NCI-H2107 (cell line): ENCODE measurements at regions not wholly inside any gene's neighbourhood (a gene's known extent, or its start where the extent isn't known, plus 50 kb on each side); places are given as distances from the start of the nearest gene placed in this dataset.

Experiments used
- DNase-seq: peaks from one replicate; lab custom pipeline; 2025; lab: John Stamatoyannopoulos, UW

DNA sequence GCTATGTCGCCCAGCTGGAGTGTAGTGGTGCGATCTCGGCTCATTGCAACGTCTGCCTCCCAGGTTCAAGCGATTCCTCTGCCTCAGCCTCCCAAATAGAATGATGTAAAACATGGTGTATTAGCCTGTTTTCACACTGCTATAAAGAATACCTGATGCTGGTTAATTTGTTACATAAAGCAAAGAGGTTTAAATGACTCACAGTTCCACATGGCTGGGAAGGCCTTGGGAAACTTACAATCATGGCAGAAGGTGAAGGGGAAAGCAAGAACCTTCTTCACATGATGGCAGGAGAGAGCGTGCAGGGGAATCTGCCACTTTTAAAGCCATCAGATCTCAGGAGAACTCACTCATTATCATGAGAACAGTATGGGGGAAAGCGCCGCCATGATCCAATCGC lies 1191.8 kb downstream of the ARAP2 start:
- DNase-seq = no peak

DNA sequence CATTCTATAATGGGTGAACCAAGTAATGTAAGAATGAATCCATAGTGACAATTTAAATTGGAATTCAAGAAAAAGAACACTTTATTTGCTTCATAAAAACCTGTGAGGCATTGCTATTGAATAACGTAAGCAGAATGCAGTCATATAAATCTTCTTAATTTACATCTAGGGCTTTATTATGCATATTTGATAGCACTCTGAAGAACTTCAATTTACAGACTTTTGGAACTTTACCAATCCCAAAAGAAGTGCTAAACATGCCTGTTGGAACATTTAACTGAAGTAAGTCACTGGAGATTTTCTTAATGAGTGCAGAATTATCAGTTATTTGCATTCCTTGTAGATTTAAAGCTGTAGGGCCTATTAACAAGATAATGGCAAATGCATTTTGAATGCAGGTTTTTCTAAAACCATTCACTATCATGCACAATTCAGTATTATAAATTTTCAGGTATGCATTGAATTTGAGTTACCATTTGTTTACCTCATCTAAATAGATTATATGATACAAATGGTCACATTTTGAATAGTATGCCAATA lies 1181.2 kb downstream of the ARAP2 start:
- no peak for DNase-seq

DNA sequence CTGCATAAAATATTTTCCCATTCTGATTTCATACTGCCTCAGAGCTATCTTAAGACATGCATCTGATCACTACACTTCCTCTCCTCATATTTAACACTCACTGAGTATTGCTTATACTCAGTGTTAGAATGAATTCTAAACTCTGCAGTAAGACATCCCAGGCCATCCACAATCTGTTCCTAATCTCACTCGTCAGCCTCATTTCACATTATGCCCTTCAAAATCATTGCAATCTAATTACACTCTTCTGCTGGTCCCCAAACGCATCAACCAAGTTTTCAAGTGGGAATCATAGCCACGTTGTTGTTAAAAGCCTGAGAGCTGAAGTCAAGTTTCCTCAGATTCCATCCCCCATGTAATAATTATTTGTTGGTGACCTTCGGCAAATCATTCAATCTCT lies 1177.9 kb downstream of the ARAP2 start:
- no peak for DNase-seq

DNA sequence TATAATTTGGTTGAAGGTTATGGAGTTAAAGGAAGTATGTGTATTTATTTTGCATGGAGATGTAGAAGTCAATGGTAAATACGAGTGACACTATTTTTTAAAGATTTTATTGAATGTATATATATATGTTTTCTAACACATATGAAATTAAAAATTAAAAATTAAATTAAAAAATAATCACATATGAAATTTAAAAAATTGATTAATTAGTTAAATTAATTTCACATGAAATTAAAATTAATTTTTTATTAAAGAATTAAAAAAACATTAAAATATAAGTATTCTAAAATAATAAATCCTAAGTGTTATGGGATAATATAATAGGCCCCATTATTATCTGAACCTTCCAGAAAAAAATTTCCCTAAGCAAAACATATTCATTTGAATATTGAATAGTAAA lies 1163.5 kb downstream of the ARAP2 start:
- DNase-seq = no peak

DNA sequence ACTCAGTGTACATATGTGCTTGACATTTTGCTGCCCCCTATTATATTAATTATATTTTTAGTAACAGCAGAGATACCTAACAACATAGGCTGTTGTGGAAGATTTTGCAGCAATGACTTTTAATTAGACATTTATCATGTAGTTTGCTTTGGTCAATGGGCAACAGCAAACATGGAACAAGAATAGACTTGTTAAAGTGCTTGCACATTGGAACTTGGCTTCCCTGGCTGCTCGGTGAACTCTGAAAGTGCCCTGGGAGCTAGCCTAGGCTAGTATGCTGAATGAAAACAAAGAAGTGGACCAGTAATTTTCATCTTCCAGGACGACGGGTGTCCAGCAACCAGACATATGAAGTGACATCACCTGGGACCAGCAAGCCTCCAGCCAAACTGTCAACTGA lies 1157.1 kb downstream of the ARAP2 start:
- DNase-seq = no peak

DNA sequence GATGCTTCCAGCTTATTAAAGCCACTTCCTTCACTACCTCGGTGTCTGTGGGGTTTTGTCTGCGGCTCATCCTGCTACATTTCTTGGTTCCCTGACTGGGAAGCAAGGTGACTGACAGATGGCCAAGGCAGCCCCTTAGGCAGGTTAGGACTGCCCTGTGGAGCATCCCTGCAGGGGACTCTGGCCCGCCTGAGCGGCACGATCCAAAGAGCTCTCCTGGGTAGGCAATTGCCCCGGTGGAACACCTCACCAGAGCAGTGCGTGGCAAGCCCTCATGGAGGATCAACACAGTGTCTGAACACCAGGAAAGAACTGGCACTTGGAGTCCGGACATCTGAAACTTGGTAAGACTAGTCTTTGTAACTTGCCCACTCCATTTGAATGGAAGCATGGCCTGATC lies 1143.4 kb downstream of the ARAP2 start:
- no peak for DNase-seq

DNA sequence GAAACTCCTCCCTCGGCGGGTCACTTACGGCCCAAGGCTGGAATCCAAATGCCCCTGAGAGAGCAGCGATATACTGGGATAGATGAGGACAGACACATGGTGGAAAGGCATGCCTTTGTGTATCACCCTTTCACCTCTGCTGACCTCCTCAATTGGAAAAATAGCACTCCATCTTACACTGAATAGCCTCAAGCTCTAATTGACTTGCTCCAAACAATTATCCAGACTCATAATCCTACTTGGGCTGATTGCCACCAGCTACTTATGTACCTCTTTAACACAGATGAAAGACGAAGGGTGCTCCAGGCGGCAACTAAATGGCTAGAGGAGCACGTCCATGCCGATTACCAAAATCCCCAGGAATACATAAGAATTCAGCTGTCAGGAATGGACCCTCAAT lies 1142.2 kb downstream of the ARAP2 start:
- no peak for DNase-seq

DNA sequence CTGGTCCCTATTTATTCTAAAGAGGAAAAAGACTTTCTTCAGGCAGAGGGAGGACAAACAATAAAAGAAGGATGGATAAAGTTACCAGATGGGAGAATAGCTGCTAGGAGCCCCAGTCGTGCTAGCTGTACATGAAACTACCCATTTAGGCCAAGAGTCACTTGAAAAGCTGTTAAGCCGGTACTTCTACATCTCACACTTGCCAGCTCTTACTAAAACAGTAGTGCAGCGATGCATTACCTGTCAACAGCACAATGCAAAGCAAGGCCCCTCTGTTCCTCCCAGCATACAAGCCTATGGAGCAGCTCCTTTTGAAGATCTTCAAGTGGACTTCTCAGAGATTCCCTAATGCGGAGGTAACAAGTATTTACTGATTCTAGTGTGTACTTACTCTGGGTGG lies 1138.8 kb downstream of the ARAP2 start:
- peak; percentile 38 for DNase-seq

DNA sequence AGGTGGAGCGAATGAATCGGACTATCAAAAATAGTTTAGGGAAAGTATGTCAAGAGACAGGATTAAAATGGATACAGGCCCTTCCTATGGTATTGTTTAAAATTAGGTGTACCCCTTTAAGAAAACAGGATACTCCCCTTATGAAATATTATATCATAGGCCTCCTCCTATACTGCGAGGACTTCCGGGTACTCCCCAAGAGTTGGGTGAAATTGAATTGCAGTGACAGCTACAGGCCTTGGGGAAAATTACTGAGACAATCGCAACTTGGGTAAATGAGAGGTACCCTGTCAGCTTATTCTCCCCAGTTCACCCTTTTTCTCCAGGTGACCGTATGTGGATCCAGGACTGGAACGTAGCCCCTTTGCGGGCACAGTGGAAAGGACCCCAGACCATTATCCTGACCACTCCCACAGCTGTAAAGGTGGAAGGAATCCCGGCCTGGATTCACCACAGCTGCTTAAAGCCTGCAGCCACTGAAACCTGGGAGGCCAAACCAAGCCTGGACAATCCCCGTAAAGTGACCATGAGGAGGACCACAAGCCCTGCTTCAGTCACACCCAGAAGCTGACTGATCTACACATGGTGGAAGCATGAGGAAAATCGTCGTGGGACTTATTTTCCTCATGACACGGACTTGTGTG lies 1138.1 kb downstream of the ARAP2 start:
- DNase-seq = no peak

DNA sequence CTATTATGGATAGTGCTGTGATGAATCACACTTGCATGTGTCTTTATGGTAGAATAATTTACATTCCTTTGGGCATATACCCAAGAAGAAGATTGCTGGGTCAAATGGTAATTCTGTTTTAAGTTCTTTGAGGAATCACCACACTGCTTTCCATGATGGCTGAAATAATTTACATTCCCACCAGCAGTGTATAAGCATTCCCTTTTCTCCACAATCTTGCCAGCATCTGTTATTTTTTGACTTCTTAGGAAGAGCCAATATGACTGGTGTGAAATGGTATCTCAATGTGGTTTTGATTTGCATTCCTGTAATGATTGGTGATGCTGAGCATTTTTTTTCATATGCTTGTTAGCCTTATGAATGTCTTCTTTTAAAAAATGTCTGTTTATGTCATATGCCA lies 1120.2 kb downstream of the ARAP2 start:
- no peak for DNase-seq

DNA sequence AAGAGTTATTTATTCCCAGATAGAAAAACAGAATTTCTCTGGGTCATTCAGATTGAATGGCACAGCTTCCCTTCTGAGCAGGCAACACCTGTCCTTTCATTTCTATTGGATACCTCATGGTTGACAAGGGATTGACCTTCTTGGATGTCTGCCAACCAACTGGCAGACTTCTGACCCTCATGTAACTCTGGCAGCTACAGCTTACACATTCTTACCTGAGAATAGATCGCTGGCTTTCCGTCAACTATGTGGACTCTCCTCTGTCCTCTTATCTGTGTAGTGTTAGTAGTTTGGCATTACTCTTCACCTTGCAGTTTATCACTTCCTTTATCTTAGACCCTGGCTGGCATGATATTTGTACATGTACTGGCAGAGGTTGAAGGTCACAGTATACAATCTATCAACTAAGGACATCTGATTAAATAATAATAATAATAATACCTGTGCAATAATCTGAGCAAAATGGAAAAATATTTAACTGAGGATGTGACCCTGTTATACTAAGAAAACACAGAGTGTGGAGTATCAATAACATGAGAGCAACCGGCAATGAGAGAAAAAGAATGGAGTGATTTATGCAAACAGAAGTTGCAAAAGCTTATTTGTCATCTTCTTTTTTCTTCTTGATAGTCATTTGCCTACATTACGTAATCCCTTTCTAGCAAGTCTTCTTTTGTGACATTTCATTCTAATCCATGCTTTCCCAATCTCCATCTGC lies 1118.2 kb downstream of the ARAP2 start:
- DNase-seq = no peak

DNA sequence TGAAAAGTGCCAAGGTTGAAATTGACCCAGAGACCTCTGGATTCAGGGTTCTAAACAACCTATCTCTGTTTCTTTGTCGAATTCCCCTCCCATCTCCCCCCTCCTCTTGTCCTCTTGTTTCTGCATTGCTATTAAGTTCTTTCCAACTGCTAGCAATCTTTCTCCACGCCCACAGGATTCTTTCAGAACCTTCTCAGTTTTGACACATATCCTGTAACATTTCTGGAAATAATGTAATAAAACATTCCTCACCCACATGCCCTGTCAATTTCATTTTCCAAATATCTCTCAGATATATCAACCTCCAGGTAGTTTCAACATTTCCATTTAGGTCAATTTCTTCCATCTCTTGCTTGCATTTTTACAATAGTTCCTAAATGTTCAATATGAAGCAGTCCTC lies 1105.9 kb downstream of the ARAP2 start:
- DNase-seq = no peak

DNA sequence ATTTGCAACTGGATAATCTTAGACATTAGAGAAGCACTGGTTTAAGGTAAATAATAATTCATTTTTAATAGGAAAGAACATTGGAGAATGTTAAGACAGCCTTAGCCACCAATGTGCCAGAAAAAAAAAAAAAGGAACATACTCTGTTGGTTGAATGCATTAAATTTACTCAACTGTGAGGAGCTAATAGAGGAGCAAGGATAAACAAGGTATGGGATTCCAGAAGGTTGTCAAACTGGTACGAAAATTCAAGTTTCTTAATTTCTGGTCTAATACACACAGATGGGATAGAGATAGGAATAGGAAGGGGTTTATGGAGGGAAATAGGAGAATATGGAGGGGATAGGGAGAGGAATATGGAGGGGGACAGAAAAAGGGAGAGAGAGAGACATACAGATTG lies 1096.6 kb downstream of the ARAP2 start:
- no peak for DNase-seq

DNA sequence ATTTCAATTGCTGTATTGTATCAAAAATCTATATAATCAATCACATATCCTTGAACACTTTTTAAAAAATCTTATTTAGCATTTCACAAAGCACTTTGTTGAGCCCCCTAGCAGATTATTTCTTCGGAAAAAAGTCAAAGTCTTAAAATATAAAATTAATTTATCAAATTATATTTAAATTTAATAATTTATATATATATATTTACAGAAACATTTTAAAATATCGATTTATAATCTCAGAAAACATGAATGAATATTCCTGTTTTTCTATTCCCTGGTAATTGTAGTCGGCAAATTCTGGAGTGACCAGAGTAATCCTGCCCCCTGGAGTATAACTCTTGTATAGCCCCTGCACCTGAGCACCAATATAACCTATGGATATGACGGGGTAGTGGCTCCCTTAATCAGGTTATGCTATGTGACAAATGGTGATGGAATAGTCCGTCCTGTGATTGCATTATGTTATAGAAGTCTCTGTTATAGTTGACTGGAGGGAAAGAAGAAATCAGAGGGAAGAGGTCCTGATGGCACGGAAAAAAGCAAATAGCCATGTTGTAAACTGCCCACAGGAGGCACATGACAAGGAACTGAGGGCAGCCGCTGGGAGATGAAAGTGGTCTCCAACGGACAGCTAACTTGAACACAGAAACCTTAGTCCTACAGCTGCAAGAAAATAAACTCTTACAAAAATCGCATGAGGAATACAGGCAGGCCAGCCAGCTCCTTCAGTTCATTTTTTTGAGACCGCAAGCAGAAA lies 1092.3 kb downstream of the ARAP2 start:
- peak; percentile 4 for DNase-seq

DNA sequence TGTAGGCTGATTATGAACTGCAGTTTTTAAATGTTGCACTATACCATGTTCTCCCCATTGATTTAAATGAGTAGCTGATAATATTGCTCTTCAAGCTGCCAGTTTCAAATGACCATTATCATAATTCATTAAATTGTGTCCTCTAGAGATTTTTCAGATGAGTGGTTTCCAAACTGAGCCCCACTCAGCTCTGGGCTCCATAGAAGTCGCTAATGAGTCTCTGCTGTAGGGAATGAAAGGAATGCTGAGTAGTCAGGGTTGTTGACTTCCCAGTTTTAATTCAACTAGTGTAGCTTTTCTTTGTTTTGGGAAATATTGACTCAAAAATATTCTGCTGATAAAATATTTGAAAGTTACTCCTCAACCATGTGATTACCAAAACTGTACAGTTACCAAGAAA lies 1081.1 kb downstream of the ARAP2 start:
- DNase-seq = no peak

DNA sequence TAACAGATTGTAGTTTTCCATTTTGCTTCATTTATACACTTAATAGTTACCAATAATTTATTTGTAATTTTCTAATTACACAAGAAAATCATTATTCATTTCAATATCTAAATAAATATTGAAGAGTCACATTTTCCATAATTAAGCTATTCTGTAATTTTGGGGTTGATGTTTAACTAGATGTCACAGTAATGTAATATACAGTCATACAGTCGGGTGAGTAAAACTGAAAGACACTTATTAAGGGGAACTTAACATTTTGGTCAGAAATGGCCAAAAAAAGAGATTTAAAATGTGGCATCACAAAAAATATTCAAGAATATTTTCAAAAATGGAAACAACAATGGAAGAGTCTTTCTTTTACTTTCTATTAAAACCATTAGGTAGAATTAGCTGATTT lies 1080.3 kb downstream of the ARAP2 start:
- no peak for DNase-seq

DNA sequence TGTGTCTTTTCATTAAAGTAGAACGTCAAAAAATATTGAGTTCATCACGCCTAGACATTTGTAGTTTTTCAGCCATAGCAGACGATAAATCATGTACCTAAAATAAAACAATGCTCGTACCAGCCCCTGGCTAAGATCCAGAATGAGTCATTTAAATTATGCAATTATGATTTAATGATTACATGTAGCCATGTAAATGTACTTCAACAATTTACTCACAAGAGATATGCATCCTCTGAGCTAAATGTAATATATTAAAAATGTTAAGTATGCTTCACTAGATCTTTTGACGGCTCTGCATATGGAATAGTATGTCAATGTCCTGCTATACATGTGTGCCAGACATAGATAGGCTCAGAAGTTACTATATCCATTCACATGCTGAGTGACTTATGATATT lies 1077.8 kb downstream of the ARAP2 start:
- DNase-seq = no peak

DNA sequence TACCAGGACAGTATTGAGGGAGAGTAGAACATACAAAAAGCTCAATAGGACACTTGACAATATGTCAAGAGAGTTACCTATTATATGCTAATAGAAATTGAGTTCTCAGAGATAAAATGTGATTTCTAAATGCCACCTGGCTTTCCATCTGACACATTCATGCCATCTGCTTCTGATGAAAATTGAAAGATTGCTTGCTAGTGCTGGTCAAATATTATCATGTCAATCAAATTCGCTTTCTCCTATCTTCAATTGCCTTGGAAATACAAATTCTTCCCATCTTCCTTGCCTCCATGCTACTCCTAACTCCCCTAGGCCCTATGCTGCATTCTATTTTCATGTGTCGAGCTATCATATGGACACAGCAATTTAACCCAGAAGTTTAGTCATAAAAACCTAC lies 1076.9 kb downstream of the ARAP2 start:
- no peak for DNase-seq

DNA sequence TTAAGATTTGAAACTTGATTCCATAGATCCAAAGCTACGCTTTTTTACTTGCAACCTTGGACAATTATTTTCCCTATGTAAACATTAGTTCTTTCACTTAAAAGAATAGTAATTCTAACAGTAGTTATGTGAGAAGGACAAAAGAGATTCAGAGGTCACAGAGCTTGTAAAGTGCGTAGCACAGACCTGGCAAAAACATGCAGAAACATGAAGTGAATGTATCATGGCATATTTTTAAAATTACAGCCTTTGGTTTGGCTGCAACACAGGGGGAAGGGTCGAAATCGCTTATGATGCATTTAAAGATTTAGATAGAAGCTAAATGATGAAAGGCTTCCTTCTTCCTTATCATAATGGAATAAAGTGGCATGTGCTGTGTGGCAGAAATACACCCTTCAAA lies 1068.8 kb downstream of the ARAP2 start:
- no peak for DNase-seq

DNA sequence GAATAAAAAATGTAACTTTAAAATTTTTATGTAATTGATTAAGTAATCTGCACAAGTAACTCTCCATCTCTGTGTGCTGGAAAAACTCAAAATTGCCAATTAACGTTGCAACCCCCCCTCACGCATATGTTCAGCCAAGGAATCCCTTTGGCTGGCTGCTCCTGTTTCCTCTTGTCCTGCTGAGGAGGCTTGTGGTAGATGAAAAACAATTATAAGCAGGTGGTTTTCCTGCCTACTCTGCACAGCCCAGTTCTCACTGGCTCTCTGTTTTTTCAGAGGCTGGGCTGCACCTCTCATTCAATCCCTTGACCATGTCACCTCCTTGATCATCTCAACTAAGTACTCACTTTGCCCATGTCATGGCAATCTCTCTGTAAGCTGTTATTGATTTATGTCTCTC lies 1068.4 kb downstream of the ARAP2 start:
- DNase-seq = no peak

DNA sequence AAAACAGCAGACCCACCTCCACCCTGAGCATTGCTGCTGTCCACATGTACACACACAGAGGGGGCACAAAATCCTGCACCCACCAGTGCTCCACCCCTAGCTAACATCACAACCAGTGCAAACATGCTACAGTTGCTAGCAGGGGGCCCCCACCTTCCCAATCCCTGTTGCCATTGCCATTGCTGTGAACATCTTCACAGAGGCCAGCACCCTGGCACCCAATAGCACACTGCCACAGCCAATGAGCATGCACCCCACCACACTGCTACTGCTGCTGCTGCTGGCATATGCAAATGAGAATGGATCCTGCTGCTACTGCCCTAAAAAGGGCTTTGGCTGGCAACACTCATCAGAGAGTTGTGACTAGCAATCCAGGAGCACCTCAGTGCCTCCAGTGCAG lies 1061.9 kb downstream of the ARAP2 start:
- no peak for DNase-seq

DNA sequence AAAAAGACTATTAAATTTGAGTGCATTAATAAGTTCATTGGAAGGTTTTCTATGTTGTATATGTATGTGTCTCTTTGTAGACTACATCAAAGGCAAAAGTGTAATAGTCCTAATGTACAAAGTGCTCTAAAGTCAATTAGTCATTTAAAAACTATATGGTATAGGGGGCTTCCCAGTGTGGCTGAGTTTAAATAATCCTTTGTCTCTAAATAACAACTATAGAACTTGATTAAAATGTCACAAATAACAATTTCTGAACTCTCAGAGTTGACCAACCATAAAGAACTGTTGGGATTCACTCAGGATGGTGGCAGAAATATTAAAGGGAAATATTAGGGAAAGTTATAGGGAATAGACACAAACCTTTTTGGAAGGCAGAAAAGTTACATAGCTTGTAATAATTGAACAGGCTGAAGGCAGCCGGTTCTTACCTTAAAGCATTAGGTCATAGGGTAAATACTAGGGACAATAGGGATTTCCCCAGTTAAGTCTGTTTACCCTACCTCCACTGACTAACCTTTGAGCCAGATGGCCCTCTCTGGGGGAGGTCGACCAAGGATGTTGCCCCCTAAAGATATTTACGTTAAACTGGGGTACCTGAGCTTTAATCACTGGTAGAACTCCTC lies 1054.2 kb downstream of the ARAP2 start:
- no peak for DNase-seq

DNA sequence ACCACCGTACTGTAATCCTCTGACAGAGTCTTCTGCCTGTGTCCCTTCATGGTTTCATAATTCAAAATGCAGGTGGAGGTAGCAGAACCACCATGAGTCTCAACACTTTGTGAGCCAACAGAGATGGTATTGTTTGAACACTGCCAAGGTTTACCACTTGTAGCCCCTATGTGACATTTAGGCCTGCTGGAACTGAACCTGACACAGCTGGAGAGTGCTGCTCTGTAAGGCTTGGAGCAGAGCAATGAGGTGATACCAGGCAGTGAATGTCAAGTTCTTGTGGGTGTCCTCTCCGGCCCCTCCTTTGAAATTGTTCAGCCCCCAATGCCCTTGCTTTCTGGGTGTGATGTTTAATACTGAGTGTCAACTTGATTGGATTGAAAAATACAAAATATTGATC lies 1042.9 kb downstream of the ARAP2 start:
- no peak for DNase-seq
